CD14-positive monocyte (primary cell): ENCODE measurements at regions not wholly inside any gene's neighbourhood (a gene's known extent, or its start where the extent isn't known, plus 50 kb on each side); places are given as distances from the start of the nearest gene placed in this dataset.

Source experiments
- DNase-seq, 3 donors: peaks; one replicate each; pipeline ENCODE4 v3.0.0-alpha.2; 2011 to 2022
- H2AFZ ChIP-seq: 2 replicates; pipeline ENCODE4 v1.6.0; 2012; ENCODE audit warnings: mild to moderate bottlenecking, low read depth, low read length, inconsistent platforms; ENCODE audit not compliant: insufficient read depth, poor library complexity, severe bottlenecking
- H3K27ac ChIP-seq, 2 donors: 1 replicate in 1 of 2; 2 replicates in 1 of 2; pipeline ENCODE4 v1.5.1; 2012 to 2013; ENCODE audit warnings: low read length in 2 of 2, control low read depth in 1 of 2, inconsistent platforms in 1 of 2, low read depth in 1 of 2, mild to moderate bottlenecking in 1 of 2
- H3K27me3 ChIP-seq, 2 donors: one replicate each; pipeline versions ENCODE4 v1.6.0 to v1.6.1; 2011 to 2013; ENCODE audit warnings: low read length in 2 of 2; ENCODE audit not compliant: control insufficient read depth in 2 of 2, insufficient read depth in 2 of 2
- H3K36me3 ChIP-seq, 2 donors: replicated peaks in 1 of 2; 1 replicate in 1 of 2; 2 replicates in 1 of 2; pipeline versions ENCODE4 v1.5.1 to v1.6.1; 2012 to 2013; ENCODE audit warnings: low read length in 2 of 2, control low read depth in 1 of 2, inconsistent platforms in 1 of 2, mild to moderate bottlenecking in 1 of 2; ENCODE audit not compliant: insufficient read depth in 2 of 2, control insufficient read depth in 1 of 2
- H3K4me1 ChIP-seq, 2 donors: 1 replicate in 1 of 2; 2 replicates in 1 of 2; pipeline versions ENCODE4 v1.5.1 to v1.6.1; 2012 to 2013; ENCODE audit warnings: low read length in 2 of 2, control low read depth in 1 of 2, inconsistent platforms in 1 of 2, mild to moderate bottlenecking in 1 of 2, moderate library complexity in 1 of 2; ENCODE audit not compliant: insufficient read depth in 2 of 2, control insufficient read depth in 1 of 2
- H3K4me2 ChIP-seq: replicated peaks from 2 replicates; pipeline ENCODE3; 2012; ENCODE audit warnings: low read length, moderate library complexity, mild to moderate bottlenecking; ENCODE audit not compliant: poor library complexity, severe bottlenecking; ENCODE audit errors: extremely low read depth
- H3K4me3 ChIP-seq, 3 experiments: fragments of 200-600 bp in 1 of 3; sonication (generic) in 1 of 3; replicated peaks in 1 of 3; 1 replicate in 2 of 3; 2 replicates in 1 of 3; pipeline ENCODE4 v1.5.1; 2011 to 2013; ENCODE audit warnings: low read length in 3 of 3, mild to moderate bottlenecking in 3 of 3, control low read depth in 2 of 3, low read depth in 2 of 3, inconsistent platforms in 1 of 3, moderate library complexity in 1 of 3
- H3K79me2 ChIP-seq: 2 replicates; pipeline ENCODE4 v1.6.0; 2012; ENCODE audit warnings: mild to moderate bottlenecking, control low read depth, inconsistent platforms, low read length, moderate library complexity; ENCODE audit not compliant: insufficient read depth
- H3K9ac ChIP-seq: 2 replicates; pipeline ENCODE4 v1.6.0; 2017; ENCODE audit warnings: low read length, mild to moderate bottlenecking; ENCODE audit not compliant: insufficient read depth, poor library complexity, severe bottlenecking
- H3K9me3 ChIP-seq, 2 donors: replicated peaks in 1 of 2; 1 replicate in 1 of 2; 2 replicates in 1 of 2; pipeline versions ENCODE4 v1.5.1 to v1.6.1; 2012 to 2013; ENCODE audit warnings: low read length in 2 of 2, control low read depth in 1 of 2; ENCODE audit not compliant: control insufficient read depth in 1 of 2, insufficient read depth in 1 of 2
- H4K20me1 ChIP-seq: 2 replicates; pipeline ENCODE4 v1.6.0; 2012; ENCODE audit warnings: mild to moderate bottlenecking, low read length, control low read depth, moderate library complexity; ENCODE audit not compliant: insufficient read depth
- H3K27ac Mint-ChIP-seq, 7 donors: one replicate each; pipeline ENCODE4 v1.8.0; 2020; ENCODE audit warnings: mild to moderate bottlenecking in 7 of 7, mixed read lengths in 7 of 7, moderate library complexity in 6 of 7, inconsistent platforms in 2 of 7
- H3K27me3 Mint-ChIP-seq, 3 donors: one replicate each; pipeline ENCODE4 v1.8.0; 2021 to 2022; ENCODE audit warnings: low read depth in 3 of 3, mild to moderate bottlenecking in 3 of 3, mixed read lengths in 3 of 3, moderate library complexity in 3 of 3, inconsistent platforms in 1 of 3
- H3K36me3 Mint-ChIP-seq, 2 donors: one replicate each; pipeline ENCODE4 v1.8.0; 2020; ENCODE audit warnings: mixed read lengths in 2 of 2, inconsistent platforms in 1 of 2, mild to moderate bottlenecking in 1 of 2
- H3K4me1 Mint-ChIP-seq: one replicate; pipeline ENCODE4 v1.8.0; 2020; ENCODE audit warnings: mild to moderate bottlenecking, mixed read lengths
- H3K4me3 Mint-ChIP-seq, 2 donors: one replicate each; pipeline ENCODE4 v1.8.0; 2020; ENCODE audit warnings: mild to moderate bottlenecking in 2 of 2, mixed read lengths in 2 of 2, moderate library complexity in 1 of 2
- H3K9me3 Mint-ChIP-seq, 7 donors: one replicate each; pipeline ENCODE4 v1.8.0; 2020 to 2022; ENCODE audit warnings: mixed read lengths in 7 of 7, mild to moderate bottlenecking in 6 of 7, moderate library complexity in 6 of 7, inconsistent platforms in 2 of 7
- CTCF ChIP-seq: fragments of 200-600 bp; IDR thresholded peaks from one replicate; pipeline ENCODE4 v1.8.0; 2022; ENCODE audit warnings: antibody characterized with exemption, mild to moderate bottlenecking
- WGBS: methylation state at CpG from one replicate; pipeline ENCODE4 v1.1.5; 2013; ENCODE audit warnings: missing lambda C conversion rate; ENCODE audit not compliant: insufficient coverage; 5-methylcytosine and 5-hydroxymethylcytosine counted together
- intact Hi-C, 2 donors: fragments of 100-400 bp; cut with micrococcal nuclease; formaldehyde crosslinking; loops; one replicate each; pipeline versions ENCODE4 v1.15.0 to v1.15.1; 2023

- Mint-ChIP-seq H3K36me3 (no peaks in the 10 kb centered on the region), H3K9me3 (peaks cover 0 to 3% (median 0%) of the 10 kb centered on the region in 7 donors), H3K27ac (no peak overlapping the region), H3K4me3 (no peak overlapping the region), H3K27me3 (peaks cover 2% of the 10 kb centered on the region in 3 donors), H3K4me1 (no peaks in the 10 kb centered on the region)
- intact Hi-C loops = no loop called here
- no peaks in the 10 kb centered on the region for H4K20me1 ChIP-seq
- no peaks in the 10 kb centered on the region for H3K4me1 ChIP-seq
- H3K9ac ChIP-seq = no peak overlapping the region
- no peaks in the 10 kb centered on the region for H3K27me3 ChIP-seq
- no peaks in the 10 kb centered on the region for H3K79me2 ChIP-seq
- no peaks in the 10 kb centered on the region for H3K36me3 ChIP-seq
- no peak overlapping the region for H3K4me3 ChIP-seq
- no peak overlapping the region for H3K27ac ChIP-seq
- no peaks in the 10 kb centered on the region for H3K9me3 ChIP-seq
- no CpG with 5 or more reads among the region's 2 CpGs for WGBS
- H2AFZ ChIP-seq = no peak overlapping the region
- no peak overlapping the region for H3K4me2 ChIP-seq
- no peak for DNase-seq
- no peak for TF ChIP-seq CTCF
Measured at GRCh38 chr9:87211669-87212068, 264.4 kb upstream of the GAS1 start.

DNA sequence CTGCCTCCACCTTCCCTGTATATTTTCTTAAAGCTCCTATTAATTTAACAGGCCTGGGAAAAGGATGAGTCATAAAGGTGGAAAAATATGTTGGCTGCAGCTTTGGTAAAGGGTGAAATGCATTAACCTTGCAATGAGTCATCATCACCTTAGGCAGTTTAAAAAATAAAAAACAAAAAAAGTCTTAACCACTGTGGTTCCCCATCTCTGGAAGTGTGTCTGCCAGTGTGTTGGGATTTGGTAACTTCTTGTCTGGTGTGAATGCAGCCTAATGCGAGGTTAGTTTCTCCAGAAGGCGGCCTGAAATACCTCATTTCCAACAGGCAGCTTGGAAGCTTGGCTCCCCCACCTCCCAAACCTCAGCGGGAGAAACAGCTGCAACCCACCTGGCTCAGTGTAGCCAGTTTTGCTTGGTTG lies 265.3 kb upstream of the GAS1 start:
- no peak overlapping the region for H3K27ac ChIP-seq
- WGBS = no CpG with 5 or more reads among the region's 3 CpGs
- no peaks in the 10 kb centered on the region for H3K9me3 ChIP-seq
- intact Hi-C loops = no loop called here
- no peak overlapping the region for H3K4me3 ChIP-seq
- no peaks in the 10 kb centered on the region for H3K36me3 ChIP-seq
- Mint-ChIP-seq H3K4me3 (no peak overlapping the region), H3K4me1 (no peaks in the 10 kb centered on the region), H3K9me3 (peaks cover 0 to 3% (median 0%) of the 10 kb centered on the region in 7 donors), H3K27ac (no peak overlapping the region), H3K27me3 (peaks cover 2 to 5% (median 2%) of the 10 kb centered on the region in 3 donors), H3K36me3 (no peaks in the 10 kb centered on the region)
- no peak overlapping the region for H3K9ac ChIP-seq
- H4K20me1 ChIP-seq = no peaks in the 10 kb centered on the region
- H3K4me2 ChIP-seq = no peak overlapping the region
- H3K79me2 ChIP-seq = no peaks in the 10 kb centered on the region
- H2AFZ ChIP-seq = no peak overlapping the region
- no peak for DNase-seq
- TF ChIP-seq CTCF = no peak
- no peaks in the 10 kb centered on the region for H3K4me1 ChIP-seq
- H3K27me3 ChIP-seq = no peaks in the 10 kb centered on the region
